ENCODE measurements at regions not wholly inside any gene's neighbourhood (a gene's known extent, or its start where the extent isn't known, plus 50 kb on each side); places are given as distances from the start of the nearest gene placed in this dataset.

- DNase-seq (ENCODE audit: low read depth) = no peak
These were observed 224.3 kb upstream of the CTSO start for GRCh38 chr4:156177941-156178340.

GRCh38 chr4:156176896-156177295 lies 223.2 kb upstream of the CTSO start:
- no peak for DNase-seq (ENCODE audit: low read depth)

GRCh38 chr4:156173937-156174336 lies 220.3 kb upstream of the CTSO start:
- DNase-seq (ENCODE audit: low read depth) = no peak

GRCh38 chr4:156173486-156173885 lies 219.8 kb upstream of the CTSO start:
- no peak for DNase-seq (ENCODE audit: low read depth)

GRCh38 chr4:156169861-156170260 lies 216.2 kb upstream of the CTSO start:
- no peak for DNase-seq (ENCODE audit: low read depth)

- DNase-seq (ENCODE audit: low read depth) = peak; percentile 75
These were observed 215.3 kb upstream of the CTSO start for GRCh38 chr4:156169011-156169410.

- DNase-seq (ENCODE audit: low read depth) = no peak
These were observed 214.6 kb upstream of the CTSO start for GRCh38 chr4:156168288-156168687.

- no peak for DNase-seq (ENCODE audit: low read depth)
These were observed 205.1 kb upstream of the CTSO start for GRCh38 chr4:156158747-156159146.

GRCh38 chr4:156154978-156155377 lies 201.3 kb upstream of the CTSO start:
- no peak for DNase-seq (ENCODE audit: low read depth)

- no peak for DNase-seq (ENCODE audit: low read depth)
These were observed 192.9 kb upstream of the CTSO start for GRCh38 chr4:156146571-156146970.

GRCh38 chr4:156144961-156145360 lies 191.3 kb upstream of the CTSO start:
- DNase-seq (ENCODE audit: low read depth) = no peak

GRCh38 chr4:156138781-156139280 lies 185.2 kb upstream of the CTSO start:
- DNase-seq (ENCODE audit: low read depth) = no peak

GRCh38 chr4:156137679-156138473 lies 184.2 kb upstream of the CTSO start:
- DNase-seq (ENCODE audit: low read depth) = no peak

- no peak for DNase-seq (ENCODE audit: low read depth)
These were observed 178.5 kb upstream of the CTSO start for GRCh38 chr4:156132196-156132595.

GRCh38 chr4:156128616-156129015 lies 174.9 kb upstream of the CTSO start:
- DNase-seq (ENCODE audit: low read depth) = no peak

- no peak for DNase-seq (ENCODE audit: low read depth)
These were observed 165.0 kb upstream of the CTSO start for GRCh38 chr4:156118507-156119220.

GRCh38 chr4:156117743-156118142 lies 164.1 kb upstream of the CTSO start:
- no peak for DNase-seq (ENCODE audit: low read depth)

- DNase-seq (ENCODE audit: low read depth) = no peak
These were observed 163.3 kb upstream of the CTSO start for GRCh38 chr4:156116991-156117390.

- DNase-seq (ENCODE audit: low read depth) = no peak
These were observed 159.6 kb upstream of the CTSO start for GRCh38 chr4:156113138-156113765.

- no peak for DNase-seq (ENCODE audit: low read depth)
These were observed 158.0 kb upstream of the CTSO start for GRCh38 chr4:156111686-156112085.

GRCh38 chr4:156109943-156110900 lies 156.6 kb upstream of the CTSO start:
- no peak for DNase-seq (ENCODE audit: low read depth)
